ENCODE measurements at regions not wholly inside any gene's neighbourhood (a gene's known extent, or its start where the extent isn't known, plus 50 kb on each side); places are given as distances from the start of the nearest gene placed in this dataset.

DNA sequence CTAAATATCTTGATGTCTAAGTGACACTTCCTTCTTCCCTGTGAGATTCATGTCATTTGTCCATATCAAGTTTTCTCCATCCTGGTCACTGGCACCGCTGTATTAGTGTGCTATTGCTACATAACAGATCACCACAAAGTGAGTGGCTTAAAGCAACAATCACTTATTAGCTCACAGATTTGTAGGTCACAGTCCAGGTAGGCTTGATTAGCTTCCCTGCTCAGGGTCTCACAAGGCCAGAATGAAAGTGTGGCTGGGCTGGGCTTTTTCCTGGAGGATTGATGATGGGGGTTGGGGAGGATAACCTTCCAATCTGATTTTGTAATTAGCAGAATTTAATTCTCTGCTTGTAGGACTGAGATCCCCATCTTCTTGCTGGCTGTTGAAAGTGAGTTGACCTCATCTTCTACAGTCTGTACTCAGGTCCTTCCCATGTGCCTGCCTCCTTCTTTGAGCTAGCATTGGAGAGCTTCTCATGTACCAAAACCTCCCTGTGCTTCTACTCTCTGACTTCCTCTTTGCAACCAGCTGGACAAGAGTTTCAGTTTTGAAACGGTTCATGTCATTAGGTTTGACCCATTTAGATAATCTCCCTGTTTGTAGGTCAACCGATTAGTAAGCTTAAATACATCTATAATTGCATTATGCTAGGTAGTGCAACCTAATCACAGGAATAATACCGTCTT lies 152.4 kb upstream of the MAN1A1 start:
- Histone ChIP-seq H3K4me2 (ENCODE audit: low read length) (no peak overlapping the region), H3K4me3 (ENCODE audit: low read length) (no peak overlapping the region), H3K27me3 (ENCODE audit: low read depth, low read length) (no peaks in the 10 kb centered on the region), H3K79me2 (ENCODE audit: low read length) (no peaks in the 10 kb centered on the region), H3K9ac (ENCODE audit: low read length) (no peak overlapping the region), H4K20me1 (ENCODE audit: insufficient read depth, low read length) (no peaks in the 10 kb centered on the region), H3K4me1 (ENCODE audit: low read length) (peaks cover 6% of the 10 kb centered on the region), H2AFZ (ENCODE audit: low read depth, low read length) (no peak overlapping the region), H3K27ac (ENCODE audit: low read length) (no peak overlapping the region), H3K9me3 (ENCODE audit: insufficient read depth, low read length) (no peaks in the 10 kb centered on the region), H3K36me3 (replicated peaks; ENCODE audit: low read depth, low read length) (no peaks in the 10 kb centered on the region)
- TF ChIP-seq, protein P1, sequence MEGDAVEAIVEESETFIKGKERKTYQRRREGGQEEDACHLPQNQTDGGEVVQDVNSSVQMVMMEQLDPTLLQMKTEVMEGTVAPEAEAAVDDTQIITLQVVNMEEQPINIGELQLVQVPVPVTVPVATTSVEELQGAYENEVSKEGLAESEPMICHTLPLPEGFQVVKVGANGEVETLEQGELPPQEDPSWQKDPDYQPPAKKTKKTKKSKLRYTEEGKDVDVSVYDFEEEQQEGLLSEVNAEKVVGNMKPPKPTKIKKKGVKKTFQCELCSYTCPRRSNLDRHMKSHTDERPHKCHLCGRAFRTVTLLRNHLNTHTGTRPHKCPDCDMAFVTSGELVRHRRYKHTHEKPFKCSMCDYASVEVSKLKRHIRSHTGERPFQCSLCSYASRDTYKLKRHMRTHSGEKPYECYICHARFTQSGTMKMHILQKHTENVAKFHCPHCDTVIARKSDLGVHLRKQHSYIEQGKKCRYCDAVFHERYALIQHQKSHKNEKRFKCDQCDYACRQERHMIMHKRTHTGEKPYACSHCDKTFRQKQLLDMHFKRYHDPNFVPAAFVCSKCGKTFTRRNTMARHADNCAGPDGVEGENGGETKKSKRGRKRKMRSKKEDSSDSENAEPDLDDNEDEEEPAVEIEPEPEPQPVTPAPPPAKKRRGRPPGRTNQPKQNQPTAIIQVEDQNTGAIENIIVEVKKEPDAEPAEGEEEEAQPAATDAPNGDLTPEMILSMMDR (IDR thresholded peaks at IDR 0.05; ENCODE audit: low read depth, low read length): no peak
- TF ChIP-seq EZH2phosphoT487 (IDR thresholded peaks at IDR 0.05; ENCODE audit: low read depth): no peak

DNA sequence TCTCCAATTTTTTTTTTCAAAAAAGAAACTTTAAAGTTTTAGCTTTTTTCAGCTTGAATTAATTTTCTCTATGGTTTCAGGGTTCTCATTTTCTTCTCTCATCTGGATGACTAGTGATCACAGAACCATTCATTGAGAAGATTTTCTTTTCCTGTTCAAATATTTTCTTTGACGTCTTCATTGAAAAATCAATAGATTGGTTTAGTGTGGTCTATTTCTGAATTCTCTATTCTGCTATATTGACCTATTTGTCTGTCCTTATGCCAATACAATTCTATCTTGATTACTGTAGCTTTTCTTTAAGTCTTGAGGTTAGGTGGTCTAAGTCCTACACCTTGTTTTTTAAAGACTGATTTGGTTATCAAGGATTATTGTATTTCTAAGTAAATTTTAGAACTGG lies 150.2 kb upstream of the MAN1A1 start:
- Histone ChIP-seq H3K4me1 (ENCODE audit: low read length) (peaks cover 6% of the 10 kb centered on the region), H3K9me3 (ENCODE audit: insufficient read depth, low read length) (no peaks in the 10 kb centered on the region), H4K20me1 (ENCODE audit: insufficient read depth, low read length) (no peaks in the 10 kb centered on the region), H3K79me2 (ENCODE audit: low read length) (no peaks in the 10 kb centered on the region), H3K9ac (ENCODE audit: low read length) (no peak overlapping the region), H3K4me2 (ENCODE audit: low read length) (no peak overlapping the region), H3K27ac (ENCODE audit: low read length) (no peak overlapping the region), H3K27me3 (ENCODE audit: low read depth, low read length) (no peaks in the 10 kb centered on the region), H3K4me3 (ENCODE audit: low read length) (no peak overlapping the region), H3K36me3 (replicated peaks; ENCODE audit: low read depth, low read length) (no peaks in the 10 kb centered on the region), H2AFZ (ENCODE audit: low read depth, low read length) (no peak overlapping the region)
- TF ChIP-seq, protein P1 (IDR thresholded peaks at IDR 0.05; ENCODE audit: low read depth, low read length): no peak
- no peak for TF ChIP-seq EZH2phosphoT487 (IDR thresholded peaks at IDR 0.05; ENCODE audit: low read depth)

DNA sequence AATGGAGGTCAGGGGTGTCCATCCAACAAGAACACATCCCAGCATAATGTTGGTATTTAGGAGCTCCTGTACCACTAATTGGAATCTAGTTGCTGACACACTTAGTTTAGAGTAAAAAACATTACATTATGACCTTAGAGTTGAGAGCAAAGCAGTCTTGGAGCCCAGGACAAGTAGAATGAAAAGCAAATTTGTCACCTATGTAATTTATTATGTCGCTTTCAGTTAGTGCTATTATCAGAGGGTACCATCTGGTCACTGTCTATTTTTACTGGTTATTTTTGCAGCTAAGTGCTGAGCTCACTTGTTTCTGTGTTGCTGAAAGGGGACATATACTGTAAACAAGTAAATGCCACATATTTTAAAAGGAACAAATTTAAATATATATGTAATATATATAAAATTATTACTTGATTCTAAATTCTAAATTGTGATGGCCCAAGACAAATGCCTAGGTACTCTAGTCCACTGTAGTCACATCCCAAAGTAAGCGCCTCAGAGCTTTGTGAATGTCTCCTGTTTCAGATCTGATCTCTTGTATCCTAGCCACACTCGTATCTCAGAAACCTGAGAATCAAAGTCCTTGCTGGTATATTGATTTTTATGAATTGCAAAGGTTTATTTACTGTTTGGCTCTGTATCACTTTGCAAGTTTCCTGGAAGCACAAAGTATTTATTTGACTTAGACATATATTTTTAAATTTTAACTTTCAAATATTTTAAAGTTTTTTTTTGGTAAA lies 148.6 kb upstream of the MAN1A1 start:
- Histone ChIP-seq H3K36me3 (replicated peaks; ENCODE audit: low read depth, low read length) (no peaks in the 10 kb centered on the region), H3K4me3 (ENCODE audit: low read length) (no peak overlapping the region), H2AFZ (ENCODE audit: low read depth, low read length) (no peak overlapping the region), H4K20me1 (ENCODE audit: insufficient read depth, low read length) (no peaks in the 10 kb centered on the region), H3K9me3 (ENCODE audit: insufficient read depth, low read length) (no peaks in the 10 kb centered on the region), H3K9ac (ENCODE audit: low read length) (no peak overlapping the region), H3K79me2 (ENCODE audit: low read length) (no peaks in the 10 kb centered on the region), H3K4me2 (ENCODE audit: low read length) (no peak overlapping the region), H3K4me1 (ENCODE audit: low read length) (peaks cover 6% of the 10 kb centered on the region), H3K27ac (ENCODE audit: low read length) (no peak overlapping the region), H3K27me3 (ENCODE audit: low read depth, low read length) (no peaks in the 10 kb centered on the region)
- no peak for TF ChIP-seq EZH2phosphoT487 (IDR thresholded peaks at IDR 0.05; ENCODE audit: low read depth)
- TF ChIP-seq, protein P1 (IDR thresholded peaks at IDR 0.05; ENCODE audit: low read depth, low read length): no peak

DNA sequence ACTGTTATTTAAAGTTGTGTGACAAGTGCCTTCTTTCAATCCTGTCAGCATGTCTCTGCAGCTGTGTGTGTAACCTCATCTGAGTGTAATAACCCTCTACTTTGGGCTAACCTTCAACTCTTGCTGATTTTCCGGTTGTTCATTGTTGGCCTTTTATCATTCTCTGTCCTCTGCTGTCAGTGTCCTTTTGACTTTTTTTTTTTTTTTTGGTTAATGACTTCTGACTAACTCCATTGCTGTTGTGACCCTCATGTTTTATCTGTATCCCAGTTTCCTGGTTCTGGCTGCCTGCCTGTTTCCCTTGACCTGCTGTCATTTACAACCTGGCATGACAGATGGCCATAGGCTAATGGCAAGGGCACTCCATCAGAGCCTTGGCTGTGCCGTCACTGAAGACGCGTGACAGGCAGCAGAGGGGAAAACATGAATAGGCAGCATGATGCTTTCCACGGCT lies 145.7 kb upstream of the MAN1A1 start:
- Histone ChIP-seq H3K79me2 (ENCODE audit: low read length) (no peaks in the 10 kb centered on the region), H3K27ac (ENCODE audit: low read length) (no peak overlapping the region), H2AFZ (ENCODE audit: low read depth, low read length) (no peak overlapping the region), H3K4me3 (ENCODE audit: low read length) (no peak overlapping the region), H3K36me3 (replicated peaks; ENCODE audit: low read depth, low read length) (no peaks in the 10 kb centered on the region), H4K20me1 (ENCODE audit: insufficient read depth, low read length) (no peaks in the 10 kb centered on the region), H3K9me3 (ENCODE audit: insufficient read depth, low read length) (no peaks in the 10 kb centered on the region), H3K27me3 (ENCODE audit: low read depth, low read length) (no peaks in the 10 kb centered on the region), H3K4me2 (ENCODE audit: low read length) (no peak overlapping the region), H3K9ac (ENCODE audit: low read length) (no peak overlapping the region), H3K4me1 (ENCODE audit: low read length) (no peaks in the 10 kb centered on the region)
- TF ChIP-seq, protein P1 (IDR thresholded peaks at IDR 0.05; ENCODE audit: low read depth, low read length): no peak
